Duodenal mucosa (tissue), 2 donors: ENCODE measurements at regions not wholly inside any gene's neighbourhood (a gene's known extent, or its start where the extent isn't known, plus 50 kb on each side); places are given as distances from the start of the nearest gene placed in this dataset.

Experiments used
- H3K27ac ChIP-seq: one replicate; pipeline ENCODE4 v1.7.0; 2013; ENCODE audit warnings: low read depth, low read length
- H3K27me3 ChIP-seq, 2 donors: one replicate each; pipeline ENCODE4 v1.7.0; 2013; ENCODE audit warnings: low read length in 2 of 2, control low read depth in 1 of 2; ENCODE audit not compliant: insufficient read depth in 2 of 2, control insufficient read depth in 1 of 2
- H3K36me3 ChIP-seq, 2 donors: one replicate each; pipeline ENCODE4 v1.7.0; 2013; ENCODE audit warnings: low read length in 2 of 2, control low read depth in 1 of 2; ENCODE audit not compliant: insufficient read depth in 2 of 2, control insufficient read depth in 1 of 2
- H3K4me1 ChIP-seq, 2 donors: one replicate each; pipeline ENCODE4 v1.7.0; 2013; ENCODE audit warnings: low read length in 2 of 2, control low read depth in 1 of 2; ENCODE audit not compliant: insufficient read depth in 2 of 2, control insufficient read depth in 1 of 2
- H3K4me3 ChIP-seq, 2 donors: one replicate each; pipeline ENCODE4 v1.7.0; 2013; ENCODE audit warnings: low read length in 2 of 2, low read depth in 1 of 2
- H3K9ac ChIP-seq, 2 donors: one replicate each; pipeline ENCODE4 v1.7.0; 2013; ENCODE audit warnings: low read length in 2 of 2, low read depth in 1 of 2
- H3K9me3 ChIP-seq, 2 donors: one replicate each; pipeline ENCODE4 v1.7.0; 2013; ENCODE audit warnings: low read length in 2 of 2, control low read depth in 1 of 2; ENCODE audit not compliant: control insufficient read depth in 1 of 2

GRCh38 chr3:95265129-95265528 is 1202.3 kb downstream of the NSUN3 start:
- H3K9ac ChIP-seq: no peak overlapping the region
- no peaks in the 10 kb centered on the region for H3K4me1 ChIP-seq
- H3K4me3 ChIP-seq: no peak overlapping the region
- H3K27ac ChIP-seq: no peak overlapping the region
- H3K9me3 ChIP-seq: no peaks in the 10 kb centered on the region
- no peaks in the 10 kb centered on the region for H3K36me3 ChIP-seq
- no peaks in the 10 kb centered on the region for H3K27me3 ChIP-seq

GRCh38 chr3:95271395-95271794 is 1208.5 kb downstream of the NSUN3 start:
- Histone ChIP-seq H3K4me1 (no peaks in the 10 kb centered on the region), H3K4me3 (no peak overlapping the region), H3K36me3 (no peaks in the 10 kb centered on the region), H3K27ac (no peak overlapping the region), H3K27me3 (no peaks in the 10 kb centered on the region), H3K9ac (no peak overlapping the region), H3K9me3 (no peaks in the 10 kb centered on the region)

GRCh38 chr3:95272166-95272565 is 1209.3 kb downstream of the NSUN3 start:
- Histone ChIP-seq H3K27me3 (no peaks in the 10 kb centered on the region), H3K36me3 (no peaks in the 10 kb centered on the region), H3K4me1 (no peaks in the 10 kb centered on the region), H3K27ac (no peak overlapping the region), H3K9ac (no peak overlapping the region), H3K4me3 (no peak overlapping the region), H3K9me3 (no peaks in the 10 kb centered on the region)

- no peaks in the 10 kb centered on the region for H3K27me3 ChIP-seq
- H3K4me1 ChIP-seq: no peaks in the 10 kb centered on the region
- no peaks in the 10 kb centered on the region for H3K36me3 ChIP-seq
- H3K9ac ChIP-seq: no peak overlapping the region
- no peak overlapping the region for H3K4me3 ChIP-seq
- H3K9me3 ChIP-seq: no peaks in the 10 kb centered on the region
- H3K27ac ChIP-seq: no peak overlapping the region
Observed at GRCh38 chr3:95272781-95273180, 1209.9 kb downstream of the NSUN3 start.

- no peak overlapping the region for H3K27ac ChIP-seq
Observed at GRCh38 chr3:95277613-95278012, 1214.8 kb downstream of the NSUN3 start.

GRCh38 chr3:95280711-95281352 is 1218.0 kb downstream of the NSUN3 start:
- no peaks in the 10 kb centered on the region for H3K36me3 ChIP-seq
- no peak overlapping the region for H3K4me3 ChIP-seq
- no peak overlapping the region for H3K27ac ChIP-seq
- H3K9ac ChIP-seq: no peak overlapping the region
- H3K9me3 ChIP-seq: no peaks in the 10 kb centered on the region
- no peaks in the 10 kb centered on the region for H3K27me3 ChIP-seq
- H3K4me1 ChIP-seq: no peaks in the 10 kb centered on the region

More at GRCh38 chr3:95277613-95278012, 1214.8 kb downstream of the NSUN3 start:
- H3K9me3 ChIP-seq: no peaks in the 10 kb centered on the region
- H3K36me3 ChIP-seq: no peaks in the 10 kb centered on the region
- no peaks in the 10 kb centered on the region for H3K27me3 ChIP-seq
- no peak overlapping the region for H3K4me3 ChIP-seq
- H3K4me1 ChIP-seq: no peaks in the 10 kb centered on the region
- H3K9ac ChIP-seq: no peak overlapping the region

GRCh38 chr3:95289295-95289694 is 1226.4 kb downstream of the NSUN3 start:
- Histone ChIP-seq H3K27me3 (no peaks in the 10 kb centered on the region), H3K9me3 (no peaks in the 10 kb centered on the region), H3K36me3 (no peaks in the 10 kb centered on the region), H3K4me1 (no peaks in the 10 kb centered on the region), H3K9ac (no peak overlapping the region), H3K4me3 (no peak overlapping the region), H3K27ac (no peak overlapping the region)

- H3K27me3 ChIP-seq: no peaks in the 10 kb centered on the region
- no peak overlapping the region for H3K4me3 ChIP-seq
- H3K9ac ChIP-seq: no peak overlapping the region
- no peaks in the 10 kb centered on the region for H3K9me3 ChIP-seq
- no peaks in the 10 kb centered on the region for H3K4me1 ChIP-seq
- H3K27ac ChIP-seq: no peak overlapping the region
- H3K36me3 ChIP-seq: no peaks in the 10 kb centered on the region
Observed at GRCh38 chr3:95297581-95297980, 1234.7 kb downstream of the NSUN3 start.

GRCh38 chr3:95302044-95302443 is 1239.2 kb downstream of the NSUN3 start:
- Histone ChIP-seq H3K27ac (no peak overlapping the region), H3K27me3 (no peaks in the 10 kb centered on the region), H3K36me3 (no peaks in the 10 kb centered on the region), H3K9ac (no peak overlapping the region), H3K9me3 (no peaks in the 10 kb centered on the region), H3K4me1 (no peaks in the 10 kb centered on the region), H3K4me3 (no peak overlapping the region)

- Histone ChIP-seq H3K9me3 (no peaks in the 10 kb centered on the region), H3K9ac (no peak overlapping the region), H3K36me3 (no peaks in the 10 kb centered on the region), H3K27me3 (no peaks in the 10 kb centered on the region), H3K4me3 (no peak overlapping the region), H3K27ac (no peak overlapping the region), H3K4me1 (no peaks in the 10 kb centered on the region)
Observed at GRCh38 chr3:95310560-95310959, 1247.7 kb downstream of the NSUN3 start.

- H3K27me3 ChIP-seq: no peaks in the 10 kb centered on the region
- H3K4me3 ChIP-seq: no peak overlapping the region
- no peaks in the 10 kb centered on the region for H3K36me3 ChIP-seq
- H3K4me1 ChIP-seq: no peaks in the 10 kb centered on the region
- H3K9me3 ChIP-seq: no peaks in the 10 kb centered on the region
- no peak overlapping the region for H3K9ac ChIP-seq
- no peak overlapping the region for H3K27ac ChIP-seq
Observed at GRCh38 chr3:95311272-95311671, 1248.4 kb downstream of the NSUN3 start.
